Heart left ventricle (tissue), 13 donors: ENCODE measurements at regions not wholly inside any gene's neighbourhood (a gene's known extent, or its start where the extent isn't known, plus 50 kb on each side); places are given as distances from the start of the nearest gene placed in this dataset.

Experiments
- POLR2A ChIP-seq, 2 donors: fragments of 450-650 bp; IDR thresholded peaks; one replicate each; pipeline ENCODE4 v1.6.1; 2017; ENCODE audit warnings: antibody characterized with exemption in 2 of 2, mild to moderate bottlenecking in 2 of 2, moderate library complexity in 2 of 2
- TF ChIP-seq, protein P1 (sequence below), 12 donors: fragments of 200-600 bp; sonication (generic) in 4 of 12; IDR thresholded peaks; one replicate each; pipeline versions ENCODE4 v1.5.0 to v1.8.0; 2018 to 2022; ENCODE audit warnings: antibody characterized with exemption in 12 of 12, mild to moderate bottlenecking in 5 of 12
- donor health status: ischemic (EF 13 %, LVEDD 7.1; RV severe dilation, severe dysfunction).
- donor health status: DM: no; HTN: yes; CAD: no.
- donor health status: DM: no; HTN: no; CAD: no.
- donor health status: ischemic (EF 25% LVEDD 6.9; RV normal size, moderate dysfunction).
- donor health status: ischemic (EF 25% LVEDD 5.7; RV mildly dilated, moderate dysfunction).
- donor health status: ischemic (EF 35%, LVEDD 5.7; RV mildly dilated, moderate dysfunction).
- donor health status: nonischemic (EF 11% LVEDD 7.7; RV severe dilation, severe dysfunction).
- donor health status: DM: yes; HTN: yes; CAD: no.
- donor health status: PGD.
- donor health status: ischemic (EF 29% LVEDD 5.4; RV normal size, mild dysfunction).
- donor health status: nonischemic (EF 23%, LVEDD 6.1; RV moderate dilation, normal function).

DNA sequence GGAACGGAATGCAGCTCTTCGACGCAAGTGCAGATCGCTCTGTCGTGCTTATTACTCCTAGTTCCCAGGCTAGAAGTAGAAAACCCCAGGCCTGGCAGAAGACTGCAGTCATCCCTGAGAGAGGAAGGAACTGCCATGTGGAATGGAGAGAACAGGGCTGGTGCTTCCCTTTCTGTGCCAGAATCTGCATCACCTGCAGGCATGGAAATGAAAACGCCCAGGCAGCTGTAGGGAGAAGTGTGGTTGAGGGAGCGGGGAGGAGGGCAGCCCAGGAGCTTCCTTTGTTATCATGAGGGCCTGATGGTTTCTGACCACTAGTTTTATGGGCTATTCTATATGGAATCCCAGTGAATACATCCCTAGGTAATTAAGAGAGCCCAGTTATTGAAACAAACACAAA is 79.4 kb upstream of the SMIM21 start:
- TF ChIP-seq, protein P1, sequence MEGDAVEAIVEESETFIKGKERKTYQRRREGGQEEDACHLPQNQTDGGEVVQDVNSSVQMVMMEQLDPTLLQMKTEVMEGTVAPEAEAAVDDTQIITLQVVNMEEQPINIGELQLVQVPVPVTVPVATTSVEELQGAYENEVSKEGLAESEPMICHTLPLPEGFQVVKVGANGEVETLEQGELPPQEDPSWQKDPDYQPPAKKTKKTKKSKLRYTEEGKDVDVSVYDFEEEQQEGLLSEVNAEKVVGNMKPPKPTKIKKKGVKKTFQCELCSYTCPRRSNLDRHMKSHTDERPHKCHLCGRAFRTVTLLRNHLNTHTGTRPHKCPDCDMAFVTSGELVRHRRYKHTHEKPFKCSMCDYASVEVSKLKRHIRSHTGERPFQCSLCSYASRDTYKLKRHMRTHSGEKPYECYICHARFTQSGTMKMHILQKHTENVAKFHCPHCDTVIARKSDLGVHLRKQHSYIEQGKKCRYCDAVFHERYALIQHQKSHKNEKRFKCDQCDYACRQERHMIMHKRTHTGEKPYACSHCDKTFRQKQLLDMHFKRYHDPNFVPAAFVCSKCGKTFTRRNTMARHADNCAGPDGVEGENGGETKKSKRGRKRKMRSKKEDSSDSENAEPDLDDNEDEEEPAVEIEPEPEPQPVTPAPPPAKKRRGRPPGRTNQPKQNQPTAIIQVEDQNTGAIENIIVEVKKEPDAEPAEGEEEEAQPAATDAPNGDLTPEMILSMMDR (IDR thresholded peaks at IDR 0.05), result no peak
- no peak for TF ChIP-seq POLR2A (IDR thresholded peaks at IDR 0.05)
